ENCODE measurements at regions not wholly inside any gene's neighbourhood (a gene's known extent, or its start where the extent isn't known, plus 50 kb on each side); places are given as distances from the start of the nearest gene placed in this dataset.

- H3K4me1 Mint-ChIP-seq (ENCODE audit: low read depth): no peaks in the 10 kb centered on the region
- H3K27ac Mint-ChIP-seq: no peak overlapping the region
- no peak for DNase-seq (ENCODE audit: low spot score)
- H3K4me3 Mint-ChIP-seq (ENCODE audit: low read depth): no peak overlapping the region
- H3K36me3 Mint-ChIP-seq (ENCODE audit: low read depth): no peaks in the 10 kb centered on the region
- intact Hi-C loops (cut with micrococcal nuclease): no loop called here
- peaks cover 57% of the 10 kb centered on the region for H3K9me3 Mint-ChIP-seq
- no peaks in the 10 kb centered on the region for H3K27me3 Mint-ChIP-seq (ENCODE audit: low read depth)
Measured at GRCh38 chr7:68476966-68477365, 1121.3 kb upstream of the AUTS2 start.

- no peak for DNase-seq (ENCODE audit: low spot score)
- Mint-ChIP-seq H3K9me3 (peaks cover 62% of the 10 kb centered on the region), H3K4me1 (ENCODE audit: low read depth) (no peaks in the 10 kb centered on the region), H3K4me3 (ENCODE audit: low read depth) (no peak overlapping the region), H3K27me3 (ENCODE audit: low read depth) (no peaks in the 10 kb centered on the region), H3K36me3 (ENCODE audit: low read depth) (no peaks in the 10 kb centered on the region), H3K27ac (no peak overlapping the region)
- intact Hi-C loops (cut with micrococcal nuclease): no loop called here
Measured at GRCh38 chr7:68478326-68478725, 1119.9 kb upstream of the AUTS2 start.

- peaks cover 45% of the 10 kb centered on the region for H3K9me3 Mint-ChIP-seq
- intact Hi-C loops (cut with micrococcal nuclease): no loop called here
- no peaks in the 10 kb centered on the region for H3K36me3 Mint-ChIP-seq (ENCODE audit: low read depth)
- H3K27me3 Mint-ChIP-seq (ENCODE audit: low read depth): no peaks in the 10 kb centered on the region
- no peaks in the 10 kb centered on the region for H3K4me1 Mint-ChIP-seq (ENCODE audit: low read depth)
- no peak overlapping the region for H3K4me3 Mint-ChIP-seq (ENCODE audit: low read depth)
- no peak for DNase-seq (ENCODE audit: low spot score)
- H3K27ac Mint-ChIP-seq: no peak overlapping the region
Measured at GRCh38 chr7:68482800-68483199, 1115.5 kb upstream of the AUTS2 start.

GRCh38 chr7:68484731-68485130 lies 1113.5 kb upstream of the AUTS2 start:
- no peak overlapping the region for H3K27ac Mint-ChIP-seq
- no peaks in the 10 kb centered on the region for H3K27me3 Mint-ChIP-seq (ENCODE audit: low read depth)
- no peak for DNase-seq (ENCODE audit: low spot score)
- intact Hi-C loops (cut with micrococcal nuclease): no loop called here
- no peaks in the 10 kb centered on the region for H3K4me1 Mint-ChIP-seq (ENCODE audit: low read depth)
- no peaks in the 10 kb centered on the region for H3K36me3 Mint-ChIP-seq (ENCODE audit: low read depth)
- peaks cover 57% of the 10 kb centered on the region for H3K9me3 Mint-ChIP-seq
- H3K4me3 Mint-ChIP-seq (ENCODE audit: low read depth): no peak overlapping the region

DNA sequence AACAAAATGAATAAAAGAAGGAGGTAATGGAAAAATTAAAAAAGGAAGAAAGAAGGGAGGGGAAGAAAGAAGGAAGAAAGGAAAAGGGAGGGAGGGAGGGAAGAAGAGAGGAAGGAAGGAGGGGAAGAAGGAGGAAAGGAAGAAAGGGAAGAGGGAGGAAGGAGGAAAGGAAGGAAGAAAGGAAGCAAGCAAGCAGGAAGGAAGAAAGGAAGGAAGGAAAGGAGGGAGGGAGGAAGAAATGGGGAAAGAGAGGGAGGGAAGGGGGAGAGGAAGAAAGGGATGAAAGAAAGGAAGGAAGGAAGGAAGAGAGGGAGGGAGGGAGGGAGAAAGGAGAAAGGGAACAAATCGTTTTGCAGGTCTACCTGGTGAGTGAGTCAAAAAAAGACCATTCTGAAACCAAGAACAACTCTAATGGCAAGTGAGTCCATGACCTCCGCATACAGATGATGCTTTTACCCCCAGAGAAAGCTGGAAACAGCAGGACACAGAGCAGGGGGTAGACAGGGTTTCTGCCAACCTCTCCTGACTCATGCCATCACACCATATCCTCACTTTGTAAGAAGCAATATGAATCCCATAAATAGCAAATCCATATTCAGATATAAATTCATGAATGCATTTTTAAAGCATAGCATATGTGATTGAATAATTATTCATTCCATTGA lies 1112.9 kb upstream of the AUTS2 start:
- intact Hi-C loops (cut with micrococcal nuclease): no loop called here
- Mint-ChIP-seq H3K4me3 (ENCODE audit: low read depth) (no peak overlapping the region), H3K36me3 (ENCODE audit: low read depth) (no peaks in the 10 kb centered on the region), H3K4me1 (ENCODE audit: low read depth) (no peaks in the 10 kb centered on the region), H3K9me3 (peaks cover 61% of the 10 kb centered on the region), H3K27me3 (ENCODE audit: low read depth) (no peaks in the 10 kb centered on the region), H3K27ac (no peak overlapping the region)
- DNase-seq (ENCODE audit: low spot score): no peak

- Mint-ChIP-seq H3K27me3 (ENCODE audit: low read depth) (no peaks in the 10 kb centered on the region), H3K4me3 (ENCODE audit: low read depth) (no peak overlapping the region), H3K36me3 (ENCODE audit: low read depth) (no peaks in the 10 kb centered on the region), H3K9me3 (peaks cover 37% of the 10 kb centered on the region), H3K4me1 (ENCODE audit: low read depth) (no peaks in the 10 kb centered on the region), H3K27ac (no peak overlapping the region)
- DNase-seq (ENCODE audit: low spot score): no peak
- intact Hi-C loops (cut with micrococcal nuclease): no loop called here
Measured at GRCh38 chr7:68488341-68489060, 1109.8 kb upstream of the AUTS2 start.

DNA sequence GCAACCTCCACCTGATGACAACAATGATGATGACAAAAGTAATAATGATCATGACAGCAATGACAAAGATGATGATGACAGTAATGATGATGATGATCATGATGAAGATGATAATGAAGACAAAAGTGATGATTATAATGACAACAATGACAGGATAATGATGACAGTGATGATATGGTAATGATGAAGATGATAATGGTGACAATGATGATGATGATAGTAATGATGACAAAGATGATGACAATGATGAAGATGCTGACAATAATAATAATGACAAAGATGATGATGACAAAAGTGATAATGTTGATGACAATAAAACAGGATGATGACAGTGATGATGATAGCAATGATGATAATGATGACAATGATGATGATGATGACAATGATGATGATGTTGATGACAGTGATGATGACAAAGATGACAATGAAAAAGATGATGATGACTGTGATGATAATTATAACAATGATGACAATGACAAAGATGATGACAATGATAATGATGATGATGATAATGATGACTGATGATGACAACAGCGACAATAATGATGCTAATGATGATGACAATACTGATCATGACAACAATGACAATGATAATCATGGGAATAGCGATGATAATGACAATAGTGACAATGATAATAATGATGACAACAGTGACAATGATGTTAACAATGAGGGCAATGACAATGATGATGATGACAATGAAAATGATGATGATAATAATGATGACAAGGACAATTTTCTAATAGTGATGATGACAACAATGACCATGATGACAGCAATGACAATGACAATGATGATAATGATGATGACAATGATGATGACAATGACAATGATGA lies 1106.5 kb upstream of the AUTS2 start:
- DNase-seq (ENCODE audit: low spot score): no peak
- H3K4me1 Mint-ChIP-seq (ENCODE audit: low read depth): no peaks in the 10 kb centered on the region

GRCh38 chr7:68492359-68492690 lies 1106.0 kb upstream of the AUTS2 start:
- Mint-ChIP-seq H3K27ac (no peak overlapping the region), H3K27me3 (ENCODE audit: low read depth) (no peaks in the 10 kb centered on the region), H3K9me3 (peaks cover 38% of the 10 kb centered on the region), H3K36me3 (ENCODE audit: low read depth) (no peaks in the 10 kb centered on the region), H3K4me1 (ENCODE audit: low read depth) (no peaks in the 10 kb centered on the region), H3K4me3 (ENCODE audit: low read depth) (no peak overlapping the region)
- intact Hi-C loops (cut with micrococcal nuclease): no loop called here
- no peak for DNase-seq (ENCODE audit: low spot score)

More for the DNA sequence above, 1106.5 kb upstream of the AUTS2 start:
- Mint-ChIP-seq H3K36me3 (ENCODE audit: low read depth) (no peaks in the 10 kb centered on the region), H3K27ac (no peak overlapping the region), H3K27me3 (ENCODE audit: low read depth) (no peaks in the 10 kb centered on the region), H3K9me3 (peaks cover 36% of the 10 kb centered on the region), H3K4me3 (ENCODE audit: low read depth) (no peak overlapping the region)
- intact Hi-C loops (cut with micrococcal nuclease): no loop called here

DNA sequence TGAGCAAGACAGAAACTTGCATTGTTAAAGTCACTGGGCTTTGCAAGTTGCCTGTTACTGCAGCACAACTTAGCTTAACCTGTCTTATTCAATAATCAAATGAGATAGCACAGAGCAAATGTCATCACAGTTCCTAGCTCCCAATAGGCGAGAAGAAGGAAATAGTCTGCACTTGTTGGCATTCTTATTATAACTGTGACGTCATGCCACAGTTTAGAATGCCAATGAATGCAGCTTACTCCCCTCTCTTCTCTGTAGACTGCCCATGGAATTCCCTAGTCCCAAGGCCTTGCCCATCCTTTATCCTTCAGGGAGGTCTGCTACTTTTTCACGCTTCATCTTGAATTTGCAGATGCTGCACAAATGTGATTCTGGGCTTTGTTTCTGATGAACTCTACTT lies 1094.9 kb upstream of the AUTS2 start:
- Mint-ChIP-seq H3K4me1 (ENCODE audit: low read depth) (no peaks in the 10 kb centered on the region), H3K36me3 (ENCODE audit: low read depth) (no peaks in the 10 kb centered on the region), H3K27ac (no peak overlapping the region), H3K4me3 (ENCODE audit: low read depth) (no peak overlapping the region), H3K27me3 (ENCODE audit: low read depth) (no peaks in the 10 kb centered on the region), H3K9me3 (peaks cover 60% of the 10 kb centered on the region)
- intact Hi-C loops (cut with micrococcal nuclease): no loop called here
- no peak for DNase-seq (ENCODE audit: low spot score)

DNA sequence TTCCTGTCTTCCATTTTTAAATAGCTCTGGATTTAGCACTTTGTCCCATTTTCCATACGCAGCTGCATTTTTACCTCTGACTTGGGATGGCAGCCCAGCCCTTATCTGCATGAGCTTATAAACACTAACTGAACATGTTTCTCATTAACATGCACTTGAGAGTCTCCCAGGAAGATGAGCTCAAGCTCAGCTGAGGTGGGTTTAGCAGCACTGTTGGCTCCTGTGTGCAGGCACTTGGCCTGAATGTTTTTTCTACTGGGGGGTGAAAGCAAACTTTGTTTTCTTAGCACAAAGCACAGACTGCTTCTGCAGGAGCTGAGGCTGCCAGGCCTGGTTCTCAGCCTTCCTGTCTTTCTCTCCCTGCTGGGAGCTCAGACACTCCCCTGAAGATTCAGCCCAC lies 1093.6 kb upstream of the AUTS2 start:
- peaks cover 60% of the 10 kb centered on the region for H3K9me3 Mint-ChIP-seq

GRCh38 chr7:68505721-68506120 lies 1092.6 kb upstream of the AUTS2 start:
- Mint-ChIP-seq H3K27ac (no peak overlapping the region), H3K9me3 (peaks cover 69% of the 10 kb centered on the region), H3K36me3 (ENCODE audit: low read depth) (no peaks in the 10 kb centered on the region), H3K4me1 (ENCODE audit: low read depth) (no peaks in the 10 kb centered on the region), H3K27me3 (ENCODE audit: low read depth) (no peaks in the 10 kb centered on the region), H3K4me3 (ENCODE audit: low read depth) (no peak overlapping the region)
- DNase-seq (ENCODE audit: low spot score): no peak
- intact Hi-C loops (cut with micrococcal nuclease): no loop called here

More for the DNA sequence above, 1093.6 kb upstream of the AUTS2 start:
- Mint-ChIP-seq H3K36me3 (ENCODE audit: low read depth) (no peaks in the 10 kb centered on the region), H3K4me1 (ENCODE audit: low read depth) (no peaks in the 10 kb centered on the region), H3K4me3 (ENCODE audit: low read depth) (no peak overlapping the region), H3K27ac (no peak overlapping the region), H3K27me3 (ENCODE audit: low read depth) (no peaks in the 10 kb centered on the region)
- DNase-seq (ENCODE audit: low spot score): no peak
- intact Hi-C loops (cut with micrococcal nuclease): no loop called here

DNA sequence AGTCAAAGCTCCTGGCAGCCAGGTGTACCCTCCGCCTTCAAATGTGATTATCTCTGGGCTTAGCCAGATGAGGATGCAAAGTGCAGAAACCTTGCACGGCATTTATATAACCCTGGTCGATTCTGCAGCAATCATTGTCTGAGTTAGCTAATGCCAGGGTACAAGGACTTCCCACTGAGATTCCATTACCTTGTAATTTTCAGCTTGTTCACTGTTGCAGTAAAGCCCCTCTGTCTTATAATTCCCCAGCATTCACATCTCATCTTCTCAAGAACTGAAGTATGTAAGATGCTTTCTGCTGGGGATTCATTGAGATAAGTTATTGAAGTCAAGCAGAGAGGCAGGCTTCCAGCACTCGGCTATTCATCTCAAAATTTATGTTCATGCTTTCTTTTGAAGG lies 1090.6 kb upstream of the AUTS2 start:
- Mint-ChIP-seq H3K4me1 (ENCODE audit: low read depth) (no peaks in the 10 kb centered on the region), H3K27ac (no peak overlapping the region), H3K36me3 (ENCODE audit: low read depth) (no peaks in the 10 kb centered on the region), H3K27me3 (ENCODE audit: low read depth) (no peaks in the 10 kb centered on the region), H3K9me3 (peaks cover 72% of the 10 kb centered on the region), H3K4me3 (ENCODE audit: low read depth) (no peak overlapping the region)
- DNase-seq (ENCODE audit: low spot score): no peak
- intact Hi-C loops (cut with micrococcal nuclease): no loop called here

DNA sequence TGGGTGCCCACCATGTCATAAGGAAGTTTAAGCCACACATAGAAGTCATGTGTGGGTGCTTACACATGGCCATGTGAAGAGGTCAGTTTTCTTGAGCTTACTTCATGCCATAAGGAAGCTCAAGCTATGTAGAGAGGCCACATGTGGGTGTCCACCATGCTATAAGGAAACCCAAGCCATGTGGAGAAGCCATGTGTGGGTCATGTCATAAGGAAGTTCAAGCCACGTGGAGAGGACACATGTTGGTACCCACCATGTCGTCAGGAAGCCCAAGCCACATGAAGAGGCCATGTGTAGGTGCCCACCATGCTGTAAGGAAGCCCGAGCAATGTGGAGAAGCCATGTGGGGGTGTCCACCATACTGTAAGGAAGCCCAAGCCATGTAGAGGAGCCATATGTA lies 1089.2 kb upstream of the AUTS2 start:
- no peak overlapping the region for H3K4me3 Mint-ChIP-seq (ENCODE audit: low read depth)
- H3K9me3 Mint-ChIP-seq: peaks cover 62% of the 10 kb centered on the region
- H3K27ac Mint-ChIP-seq: no peak overlapping the region
- no peaks in the 10 kb centered on the region for H3K27me3 Mint-ChIP-seq (ENCODE audit: low read depth)
- intact Hi-C loops (cut with micrococcal nuclease): no loop called here
- DNase-seq (ENCODE audit: low spot score): no peak
- no peaks in the 10 kb centered on the region for H3K36me3 Mint-ChIP-seq (ENCODE audit: low read depth)
- H3K4me1 Mint-ChIP-seq (ENCODE audit: low read depth): no peaks in the 10 kb centered on the region
